ENCODE measurements at regions not wholly inside any gene's neighbourhood (a gene's known extent, or its start where the extent isn't known, plus 50 kb on each side); places are given as distances from the start of the nearest gene placed in this dataset.

- TF ChIP-seq CTCF (IDR thresholded peaks at IDR 0.05; ENCODE audit: low read depth, low read length, poor library complexity, severe bottlenecking), result no peak
- TF ChIP-seq EZH2phosphoT487 (IDR thresholded peaks at IDR 0.05; ENCODE audit: borderline replicate concordance, low read length), result no peak
Measured at GRCh38 chr7:54856856-54857255, 97.8 kb upstream of the SEC61G start.
